IPS-NIHi7 (cell line): ENCODE measurements at regions not wholly inside any gene's neighbourhood (a gene's known extent, or its start where the extent isn't known, plus 50 kb on each side); places are given as distances from the start of the nearest gene placed in this dataset.

ENCODE experiments used
- DNase-seq: peaks from one replicate; pipeline ENCODE4 v3.0.0; 2012; ENCODE audit warnings: mixed read lengths; ENCODE audit errors: extremely low spot score

GRCh38 chr1:163877016-163877415, 555.3 kb downstream of the NUF2 start:
- DNase-seq = no peak

GRCh38 chr1:163885510-163885909, 563.8 kb downstream of the NUF2 start:
- no peak for DNase-seq

GRCh38 chr1:163896001-163896400, 574.2 kb downstream of the NUF2 start:
- DNase-seq = no peak

- DNase-seq = no peak
Measured at GRCh38 chr1:163897412-163898155, 575.8 kb downstream of the NUF2 start.

GRCh38 chr1:163906283-163906682, 584.5 kb downstream of the NUF2 start:
- no peak for DNase-seq

GRCh38 chr1:163912170-163912884, 590.6 kb downstream of the NUF2 start:
- no peak for DNase-seq

- DNase-seq = no peak
Measured at GRCh38 chr1:163914785-163915413, 593.1 kb downstream of the NUF2 start.

GRCh38 chr1:163922743-163923201, 601.0 kb downstream of the NUF2 start:
- DNase-seq = no peak

- no peak for DNase-seq
Measured at GRCh38 chr1:163924041-163924440, 602.3 kb downstream of the NUF2 start.

GRCh38 chr1:163927493-163927892, 605.7 kb downstream of the NUF2 start:
- DNase-seq = no peak

GRCh38 chr1:163928069-163928468, 606.3 kb downstream of the NUF2 start:
- no peak for DNase-seq

GRCh38 chr1:163928651-163929050, 606.9 kb downstream of the NUF2 start:
- DNase-seq = no peak

- no peak for DNase-seq
Measured at GRCh38 chr1:163932901-163933300, 611.1 kb downstream of the NUF2 start.

GRCh38 chr1:163933437-163933836, 611.7 kb downstream of the NUF2 start:
- no peak for DNase-seq

- DNase-seq = no peak
Measured at GRCh38 chr1:163935738-163936374, 614.1 kb downstream of the NUF2 start.

- DNase-seq = no peak
Measured at GRCh38 chr1:163959622-163960021, 599.4 kb upstream of the PBX1 start.

GRCh38 chr1:163970151-163970550, 588.8 kb upstream of the PBX1 start:
- no peak for DNase-seq

- DNase-seq = no peak
Measured at GRCh38 chr1:163970699-163971098, 588.3 kb upstream of the PBX1 start.

GRCh38 chr1:163973586-163973985, 585.4 kb upstream of the PBX1 start:
- no peak for DNase-seq

- DNase-seq = no peak
Measured at GRCh38 chr1:163974120-163974519, 584.9 kb upstream of the PBX1 start.

GRCh38 chr1:163980394-163980793, 578.6 kb upstream of the PBX1 start:
- DNase-seq = no peak

- DNase-seq = no peak
Measured at GRCh38 chr1:163981500-163982030, 577.4 kb upstream of the PBX1 start.
